HepG2 (cell line): ENCODE measurements at regions not wholly inside any gene's neighbourhood (a gene's known extent, or its start where the extent isn't known, plus 50 kb on each side); places are given as distances from the start of the nearest gene placed in this dataset.

Source experiments
- ATAC-seq: fragments of 200-7000 bp; cut with Tn5 transposase; 3 replicates; pipeline ENCODE4 v1.9.1; 2020; ENCODE audit warnings: mild to moderate bottlenecking, moderate library complexity
- BruUV-seq: library from RNA; stranded (reverse); fragments of 400-500 nt; replicated peaks from 2 replicates; lab custom pipeline; 2021; lab: Mats Ljungman, UMichigan
- CTCF ChIA-PET: fragments of 300-600 bp; formaldehyde crosslinking; extraction: SDS; loops from one replicate; lab custom pipeline; 2021; ENCODE audit warnings: low total read pairs, inconsistent platforms, low intra/inter-chr PET ratio; lab: Yijun Ruan, JAX
- POLR2A ChIA-PET: fragments of 350-600 bp; sonication (Branson Sonifier 250); formaldehyde crosslinking; loops from one replicate; lab custom pipeline; 2020; ENCODE audit warnings: antibody characterized with exemption, inconsistent platforms; lab: Yijun Ruan, JAX
- DNase-seq: peaks from one replicate; pipeline ENCODE4 v3.0.0-alpha.2; 2015; ENCODE audit warnings: low spot score
- FAIRE-seq: peaks from 3 replicates; lab custom pipeline; 2011; peaks lifted over from hg19 to GRCh38; lab: Jason Lieb, UNC
- H2AFZ ChIP-seq: one replicate; pipeline ENCODE4 v1.6.1; 2011; ENCODE audit warnings: low read length, inconsistent platforms
- H3K27ac ChIP-seq: fragments of 300-600 bp; 3 replicates; pipeline ENCODE4 v1.8.0; 2011; ENCODE audit warnings: mixed run types, mild to moderate bottlenecking, mixed read lengths, low read length, inconsistent platforms; ENCODE audit not compliant: insufficient read depth; ENCODE audit errors: extremely low read length
- H3K27me3 ChIP-seq, 2 experiments: fragments of 200-600 bp in 1 of 2; 2 replicates in 1 of 2; 3 replicates in 1 of 2; pipeline versions ENCODE4 v1.6.0 to v1.8.0; 2011; ENCODE audit warnings: low read length in 2 of 2, mild to moderate bottlenecking in 2 of 2, moderate library complexity in 2 of 2, inconsistent platforms in 1 of 2; ENCODE audit not compliant: insufficient read depth in 2 of 2, control insufficient read depth in 1 of 2
- H3K36me3 ChIP-seq, 2 experiments: fragments of 200-600 bp in 1 of 2; replicated peaks in 1 of 2; 2 replicates in 1 of 2; 3 replicates in 1 of 2; pipeline versions ENCODE4 v1.5.1 to v1.8.0; 2011; ENCODE audit warnings: low read length in 2 of 2, inconsistent platforms in 1 of 2; ENCODE audit not compliant: insufficient read depth in 2 of 2, control insufficient read depth in 1 of 2
- H3K4me1 ChIP-seq: 2 replicates; pipeline ENCODE4 v1.5.1; 2012; ENCODE audit warnings: low read length, inconsistent platforms; ENCODE audit not compliant: insufficient read depth
- H3K4me2 ChIP-seq: 2 replicates; pipeline ENCODE4 v1.6.0; 2011; ENCODE audit warnings: low read depth, low read length, inconsistent platforms
- H3K4me3 ChIP-seq, 3 experiments: fragments of 200-600 bp in 1 of 3; sonication (generic), shearing (Covaris generic) in 1 of 3; replicated peaks in 1 of 3; 2 replicates each; pipeline ENCODE4 v1.5.1; 2011 to 2016; ENCODE audit warnings: low read length in 3 of 3, inconsistent platforms in 2 of 3, low read depth in 2 of 3, mild to moderate bottlenecking in 2 of 3, control low read depth in 1 of 3, mixed read lengths in 1 of 3; ENCODE audit not compliant: insufficient read depth in 1 of 3
- H3K79me2 ChIP-seq: one replicate; pipeline ENCODE4 v1.6.1; 2011; ENCODE audit warnings: low read length, inconsistent platforms; ENCODE audit not compliant: insufficient read depth
- H3K9ac ChIP-seq: 2 replicates; pipeline ENCODE4 v1.6.0; 2011; ENCODE audit warnings: mild to moderate bottlenecking, low read depth, low read length, inconsistent platforms; ENCODE audit not compliant: insufficient read depth
- H3K9me3 ChIP-seq: 2 replicates; pipeline ENCODE4 v1.5.1; 2012; ENCODE audit warnings: mild to moderate bottlenecking, low read length
- H4K20me1 ChIP-seq: 2 replicates; pipeline ENCODE4 v1.6.0; 2011; ENCODE audit warnings: inconsistent platforms, mild to moderate bottlenecking, low read length, moderate library complexity; ENCODE audit not compliant: insufficient read depth
- CBX5 ChIP-seq: sonication (generic); formaldehyde crosslinking; IDR thresholded peaks from 2 replicates; pipeline ENCODE4 v1.4.0; 2020; ENCODE audit warnings: missing genetic modification reagents, borderline replicate concordance
- IKZF4 ChIP-seq: sonication (generic); formaldehyde crosslinking; IDR thresholded peaks from 2 replicates; pipeline ENCODE4 v1.5.1; 2020; ENCODE audit warnings: borderline replicate concordance, mild to moderate bottlenecking, low read depth, missing genetic modification reagents; ENCODE audit errors: not compliant biosample characterization
- JUNB ChIP-seq: sonication (generic); formaldehyde crosslinking; IDR thresholded peaks from 2 replicates; pipeline ENCODE4 v1.8.0; 2022; ENCODE audit warnings: missing genetic modification reagents, mild to moderate bottlenecking, borderline replicate concordance
- KLF12 ChIP-seq: sonication (generic); formaldehyde crosslinking; IDR thresholded peaks from 2 replicates; pipeline ENCODE4 v1.4.0; 2020; ENCODE audit warnings: missing genetic modification reagents, borderline replicate concordance
- NPAS2 ChIP-seq: sonication (generic); formaldehyde crosslinking; IDR thresholded peaks from 2 replicates; pipeline ENCODE4 v1.8.0; 2022; ENCODE audit warnings: mild to moderate bottlenecking, missing genetic modification reagents, borderline replicate concordance
- POLR2AphosphoS2 ChIP-seq: IDR thresholded peaks from 2 replicates; pipeline ENCODE4 v1.6.1; 2011; ENCODE audit warnings: low read depth, low read length, improper control_type of control experiment
- RBM39 ChIP-seq: fragments of 200-400 bp; formaldehyde crosslinking; IDR thresholded peaks from one replicate; pipeline ENCODE4 v1.6.1; 2018; ENCODE audit warnings: antibody characterized with exemption, mild to moderate bottlenecking, low read depth, low read length; ENCODE audit not compliant: poor library complexity, severe bottlenecking
- SNAPC5 ChIP-seq: sonication (generic); formaldehyde crosslinking; IDR thresholded peaks from 2 replicates; pipeline ENCODE4 v1.8.1; 2023; ENCODE audit warnings: mild to moderate bottlenecking, missing genetic modification reagents, borderline replicate concordance
- SP2 ChIP-seq: sonication (generic); formaldehyde crosslinking; IDR thresholded peaks from 2 replicates; pipeline ENCODE4 v1.5.1; 2020; ENCODE audit warnings: mild to moderate bottlenecking, missing genetic modification reagents
- TRIM24 ChIP-seq: sonication (generic); formaldehyde crosslinking; IDR thresholded peaks from 2 replicates; pipeline ENCODE4 v1.8.0; 2022; ENCODE audit warnings: mild to moderate bottlenecking, missing genetic modification reagents
- ZNF773 ChIP-seq: sonication (generic); formaldehyde crosslinking; IDR thresholded peaks from 2 replicates; pipeline ENCODE4 v1.4.0; 2020; ENCODE audit warnings: missing genetic modification reagents, borderline replicate concordance
- WGBS: methylation state at CpG from one replicate; pipeline ENCODE4 v1.1.6; 2017; ENCODE audit warnings: low lambda C conversion rate; 5-methylcytosine and 5-hydroxymethylcytosine counted together
- in situ Hi-C: cut with HindIII; loops from 2 replicates; pipeline ENCODE4 v1.10.0; 2017; ENCODE audit warnings: low pct_unique_long_range_greater_than_20kb; ENCODE audit not compliant: extremely low pct_ligation_motif_present
- intact Hi-C: fragments of 100-400 bp; cut with micrococcal nuclease; formaldehyde crosslinking; loops from one replicate; pipeline ENCODE4 v1.10.0; 2022; ENCODE audit not compliant: unreplicated experiment

DNA sequence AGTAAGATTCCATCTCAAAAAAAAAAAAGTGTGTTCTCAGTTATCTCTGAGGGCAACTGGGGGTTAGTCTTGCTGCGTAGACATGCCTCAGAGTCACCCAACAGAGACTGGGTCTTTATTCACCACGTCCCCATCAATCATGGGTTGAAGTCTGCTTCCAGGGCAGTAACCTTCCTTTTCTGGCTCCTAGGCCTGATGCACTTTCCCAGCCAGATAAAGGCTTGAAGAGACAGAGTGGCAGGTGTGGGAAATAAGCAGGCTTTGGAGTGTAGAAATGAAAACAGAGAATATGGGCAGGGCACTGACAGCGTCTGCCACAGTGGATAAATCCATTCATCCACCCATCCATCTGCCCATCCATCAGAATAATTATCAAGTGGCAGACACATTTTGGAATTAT lies 134.1 kb upstream of the LGALSL start:
- in situ Hi-C loops = no loop called here

DNA sequence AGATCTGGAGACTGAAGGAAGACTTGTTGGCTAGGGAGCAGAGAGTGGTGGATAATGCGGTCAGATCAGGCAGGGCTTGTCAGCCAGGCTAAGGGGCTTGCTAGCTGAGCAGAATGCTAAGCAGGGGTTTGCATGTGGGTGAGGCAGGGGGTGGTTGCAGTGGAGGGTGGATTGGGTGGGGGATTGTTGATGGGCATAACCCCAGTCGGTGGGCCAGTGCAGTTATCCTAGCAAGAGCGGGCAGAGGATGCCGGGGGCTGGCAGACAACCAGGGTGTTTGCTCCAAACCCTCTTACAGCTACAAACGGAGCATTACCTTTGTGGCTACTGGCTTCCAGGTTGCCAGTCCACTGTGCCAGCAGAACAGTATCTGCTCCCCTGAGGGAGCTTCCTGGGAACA lies 131.5 kb upstream of the LGALSL start:
- H3K27me3 ChIP-seq = peaks cover 2 to 30% of the 10 kb centered on the region in 2 experiments; a peak in 3 of 5 replicates
- no peaks in the 10 kb centered on the region for H3K79me2 ChIP-seq
- WGBS = 54% methylated on average over 5 of the region's 5 CpGs
- ChIA-PET CTCF (no interaction called here), POLR2A (no interaction called here)
- no TSS peak for BruUV-seq
- no peaks in the 10 kb centered on the region for H3K9me3 ChIP-seq
- TF ChIP-seq IKZF4 (CRISPR knock-in tag) (no peak), CBX5 (CRISPR knock-in tag) (no peak), RBM39 (no peak), SNAPC5 (CRISPR knock-in tag) (no peak), TRIM24 (no peak), KLF12 (CRISPR knock-in tag) (no peak), NPAS2 (no peak), ZNF773 (CRISPR knock-in tag) (no peak), JUNB (no peak)
- no peaks in the 10 kb centered on the region for H3K4me1 ChIP-seq
- H3K36me3 ChIP-seq = no peaks in the 10 kb centered on the region
- intact Hi-C loops = no loop called here
- H3K4me3 ChIP-seq = no peak overlapping the region
- no peak for FAIRE-seq
- no peak overlapping the region for H3K9ac ChIP-seq
- no peak overlapping the region for H3K4me2 ChIP-seq
- no peak for DNase-seq
- no peak overlapping the region for H3K27ac ChIP-seq
- ATAC-seq = no peak
- no peak overlapping the region for H2AFZ ChIP-seq
- no peaks in the 10 kb centered on the region for H4K20me1 ChIP-seq
- in situ Hi-C loops = no loop called here

More for the DNA sequence above, 134.1 kb upstream of the LGALSL start:
- Histone ChIP-seq H4K20me1 (no peaks in the 10 kb centered on the region), H3K4me2 (no peak overlapping the region), H3K36me3 (no peaks in the 10 kb centered on the region), H3K27me3 (peaks cover 2 to 28% of the 10 kb centered on the region in 2 experiments; a peak in 2 of 5 replicates), H3K4me3 (no peak overlapping the region), H3K9me3 (no peaks in the 10 kb centered on the region), H3K4me1 (no peaks in the 10 kb centered on the region), H3K9ac (no peak overlapping the region), H3K27ac (no peak overlapping the region), H2AFZ (no peak overlapping the region), H3K79me2 (no peaks in the 10 kb centered on the region)
- TF ChIP-seq POLR2AphosphoS2 = no peak
- TF ChIP-seq SP2 = no peak
- intact Hi-C loops = no loop called here
- FAIRE-seq = no peak
- 23% methylated on average over 3 of the region's 3 CpGs for WGBS
- no TSS peak for BruUV-seq
- ChIA-PET POLR2A (no interaction called here), CTCF (no interaction called here)
- DNase-seq = no peak
- ATAC-seq = no peak
